Mesenchymal stem cell (in vitro differentiated cells and primary cell): ENCODE measurements at regions not wholly inside any gene's neighbourhood (a gene's known extent, or its start where the extent isn't known, plus 50 kb on each side); places are given as distances from the start of the nearest gene placed in this dataset.
A peak's percentile ranks its signal among the peaks of the same experiment; 100 is the strongest.

ENCODE experiments used
- DNase-seq: peaks from one replicate; pipeline ENCODE4 v3.0.0-alpha.2; 2013
- H2AFZ ChIP-seq: one replicate; pipeline ENCODE4 v1.6.1; 2013; ENCODE audit warnings: low read depth, mild to moderate bottlenecking, control low read depth, inconsistent platforms, low read length, moderate library complexity
- H2AK5ac ChIP-seq: 2 replicates; pipeline ENCODE4 v1.6.1; 2013; ENCODE audit warnings: low read length, moderate library complexity, mild to moderate bottlenecking, inconsistent platforms; ENCODE audit not compliant: severe bottlenecking
- H2BK120ac ChIP-seq: one replicate; pipeline ENCODE4 v1.6.1; 2013; ENCODE audit warnings: low read depth, mild to moderate bottlenecking, inconsistent platforms, low read length, moderate library complexity
- H2BK12ac ChIP-seq, 2 experiments: one replicate each; pipeline ENCODE4 v1.6.1; 2013; ENCODE audit warnings: inconsistent platforms in 2 of 2, low read length in 2 of 2, mild to moderate bottlenecking in 2 of 2, moderate library complexity in 2 of 2, control low read depth in 1 of 2
- H2BK15ac ChIP-seq: one replicate; pipeline ENCODE4 v1.6.1; 2013; ENCODE audit warnings: mild to moderate bottlenecking, low read depth, inconsistent platforms; ENCODE audit not compliant: poor library complexity, severe bottlenecking
- H2BK5ac ChIP-seq: 2 replicates; pipeline ENCODE4 v1.6.1; 2013; ENCODE audit warnings: low read depth, mild to moderate bottlenecking, low read length, control low read depth, inconsistent platforms; ENCODE audit not compliant: poor library complexity, severe bottlenecking
- H3K14ac ChIP-seq, 2 experiments: one replicate each; pipeline ENCODE4 v1.6.1; 2013; ENCODE audit warnings: inconsistent platforms in 2 of 2, low read length in 2 of 2, control low read depth in 1 of 2, mild to moderate bottlenecking in 1 of 2, moderate library complexity in 1 of 2
- H3K18ac ChIP-seq, 2 experiments: one replicate each; pipeline ENCODE4 v1.6.1; 2013; ENCODE audit warnings: inconsistent platforms in 2 of 2, low read length in 2 of 2, control low read depth in 1 of 2, low read depth in 1 of 2, mild to moderate bottlenecking in 1 of 2
- H3K23ac ChIP-seq, 2 experiments: one replicate each; pipeline ENCODE4 v1.6.1; 2013; ENCODE audit warnings: inconsistent platforms in 2 of 2, low read length in 2 of 2, mild to moderate bottlenecking in 2 of 2, moderate library complexity in 2 of 2, control low read depth in 1 of 2
- H3K27ac ChIP-seq: 2 replicates; pipeline ENCODE4 v1.5.1; 2013; ENCODE audit warnings: mild to moderate bottlenecking, moderate library complexity, low read length, control low read depth, inconsistent platforms; ENCODE audit not compliant: poor library complexity, severe bottlenecking
- H3K27me3 ChIP-seq, 2 experiments: 2 replicates each; pipeline versions ENCODE4 v1.6.1 to v1.7.0; 2013; ENCODE audit warnings: low read length in 2 of 2, mild to moderate bottlenecking in 2 of 2, moderate library complexity in 2 of 2, control low read depth in 1 of 2, inconsistent platforms in 1 of 2; ENCODE audit not compliant: control insufficient read depth in 1 of 2, insufficient read depth in 1 of 2
- H3K36me3 ChIP-seq, 2 experiments: 2 replicates each; pipeline versions ENCODE4 v1.6.1 to v1.7.0; 2013; ENCODE audit warnings: low read length in 2 of 2, control low read depth in 1 of 2, inconsistent platforms in 1 of 2, low read depth in 1 of 2, mild to moderate bottlenecking in 1 of 2; ENCODE audit not compliant: insufficient read depth in 2 of 2, control insufficient read depth in 1 of 2
- H3K4ac ChIP-seq, 2 experiments: one replicate each; pipeline ENCODE4 v1.6.1; 2013; ENCODE audit warnings: inconsistent platforms in 2 of 2, low read length in 2 of 2, mild to moderate bottlenecking in 2 of 2, moderate library complexity in 2 of 2, control low read depth in 1 of 2, low read depth in 1 of 2
- H3K4me1 ChIP-seq: 2 replicates; pipeline ENCODE4 v1.6.1; 2013; ENCODE audit warnings: low read depth, low read length, control low read depth; ENCODE audit not compliant: control insufficient read depth, insufficient read depth
- H3K4me2 ChIP-seq: 2 replicates; pipeline ENCODE4 v1.6.1; 2013; ENCODE audit warnings: low read length, mild to moderate bottlenecking, inconsistent platforms; ENCODE audit not compliant: poor library complexity, severe bottlenecking
- H3K4me3 ChIP-seq, 2 experiments: 2 replicates each; pipeline versions ENCODE4 v1.5.1 to v1.7.0; 2013; ENCODE audit warnings: low read length in 2 of 2, mild to moderate bottlenecking in 2 of 2, control low read depth in 1 of 2, low read depth in 1 of 2; ENCODE audit not compliant: insufficient read depth in 1 of 2
- H3K79me1 ChIP-seq: replicated peaks from 2 replicates; pipeline ENCODE4 v1.6.1; 2013; ENCODE audit warnings: mild to moderate bottlenecking, control low read depth, low read length, inconsistent platforms; ENCODE audit not compliant: poor library complexity, severe bottlenecking
- H3K9ac ChIP-seq: 2 replicates; pipeline ENCODE4 v1.7.0; 2013; ENCODE audit warnings: mild to moderate bottlenecking, low read length, moderate library complexity
- H3K9me3 ChIP-seq: 2 replicates; pipeline ENCODE4 v1.7.0; 2013; ENCODE audit warnings: mild to moderate bottlenecking, low read length; ENCODE audit not compliant: control insufficient read depth
- H4K8ac ChIP-seq: one replicate; pipeline ENCODE4 v1.6.1; 2013; ENCODE audit warnings: inconsistent platforms, mild to moderate bottlenecking, low read length, moderate library complexity
- H4K91ac ChIP-seq: one replicate; pipeline ENCODE4 v1.6.1; 2013; ENCODE audit warnings: mild to moderate bottlenecking, low read length, inconsistent platforms
- WGBS: methylation state at CpG from one replicate; pipeline ENCODE4 v1.1.7; 2013; ENCODE audit warnings: mixed read lengths; 5-methylcytosine and 5-hydroxymethylcytosine counted together

- H2BK12ac ChIP-seq, result no peak overlapping the region
- WGBS, result 43% methylated on average over 1 of the region's 2 CpGs
- peak; percentile 92 for DNase-seq
These were observed 608.1 kb upstream of the REG3G start for GRCh38 chr2:78417355-78417754.

GRCh38 chr2:78418021-78418420 is 607.5 kb upstream of the REG3G start:
- Histone ChIP-seq H3K4ac (no peak overlapping the region), H2AK5ac (no peak overlapping the region), H3K27me3 (no peaks in the 10 kb centered on the region), H3K4me2 (no peak overlapping the region), H3K9me3 (peaks cover 13% of the 10 kb centered on the region), H3K18ac (no peak overlapping the region), H3K9ac (no peak overlapping the region), H3K79me1 (no peaks in the 10 kb centered on the region), H2BK15ac (no peak overlapping the region), H4K91ac (no peak overlapping the region), H2BK12ac (no peak overlapping the region), H3K36me3 (no peaks in the 10 kb centered on the region), H3K14ac (no peak overlapping the region), H2BK120ac (no peak overlapping the region), H2AFZ (no peak overlapping the region), H3K4me1 (no peaks in the 10 kb centered on the region), H3K27ac (no peak overlapping the region), H4K8ac (no peak overlapping the region), H3K23ac (no peak overlapping the region), H2BK5ac (no peak overlapping the region), H3K4me3 (no peak overlapping the region)
- DNase-seq, result peak; percentile 85
- 47% methylated on average over 1 of the region's 2 CpGs for WGBS

More at GRCh38 chr2:78417355-78417754, 608.1 kb upstream of the REG3G start:
- H3K14ac ChIP-seq, result no peak overlapping the region
- no peak overlapping the region for H2AFZ ChIP-seq
- H3K27ac ChIP-seq, result no peak overlapping the region
- H4K8ac ChIP-seq, result no peak overlapping the region
- no peak overlapping the region for H2AK5ac ChIP-seq
- peaks cover 13% of the 10 kb centered on the region for H3K9me3 ChIP-seq
- H3K79me1 ChIP-seq, result no peaks in the 10 kb centered on the region
- H3K9ac ChIP-seq, result no peak overlapping the region
- no peak overlapping the region for H3K4me3 ChIP-seq
- no peak overlapping the region for H3K18ac ChIP-seq
- no peaks in the 10 kb centered on the region for H3K27me3 ChIP-seq
- no peak overlapping the region for H2BK120ac ChIP-seq
- H3K4me1 ChIP-seq, result no peaks in the 10 kb centered on the region
- H2BK15ac ChIP-seq, result no peak overlapping the region
- H3K4ac ChIP-seq, result no peak overlapping the region
- no peaks in the 10 kb centered on the region for H3K36me3 ChIP-seq
- H3K4me2 ChIP-seq, result no peak overlapping the region
- no peak overlapping the region for H4K91ac ChIP-seq
- no peak overlapping the region for H2BK5ac ChIP-seq
- H3K23ac ChIP-seq, result no peak overlapping the region

GRCh38 chr2:78420132-78420531 is 605.4 kb upstream of the REG3G start:
- Histone ChIP-seq H2BK120ac (no peak overlapping the region), H3K79me1 (no peaks in the 10 kb centered on the region), H3K4ac (no peak overlapping the region), H3K9ac (no peak overlapping the region), H2BK12ac (no peak overlapping the region), H2AK5ac (no peak overlapping the region), H3K4me3 (no peak overlapping the region), H3K27me3 (no peaks in the 10 kb centered on the region), H3K23ac (no peak overlapping the region), H3K14ac (no peak overlapping the region), H3K9me3 (peaks cover 15% of the 10 kb centered on the region), H2BK15ac (no peak overlapping the region), H4K91ac (no peak overlapping the region), H3K4me2 (no peak overlapping the region), H3K4me1 (no peaks in the 10 kb centered on the region), H2BK5ac (no peak overlapping the region), H2AFZ (no peak overlapping the region), H4K8ac (no peak overlapping the region), H3K27ac (no peak overlapping the region), H3K36me3 (no peaks in the 10 kb centered on the region), H3K18ac (no peak overlapping the region)
- whole genome bisulfite sequencing, result no CpG with 5 or more reads among the region's 1 CpG
- DNase-seq, result no peak

- Histone ChIP-seq H3K23ac (no peak overlapping the region), H3K9me3 (peaks cover 15% of the 10 kb centered on the region), H3K4me2 (no peak overlapping the region), H3K9ac (no peak overlapping the region), H3K4me1 (no peaks in the 10 kb centered on the region), H4K8ac (no peak overlapping the region), H3K36me3 (no peaks in the 10 kb centered on the region), H3K18ac (no peak overlapping the region), H2BK5ac (no peak overlapping the region), H3K4me3 (no peak overlapping the region), H2AFZ (no peak overlapping the region), H2BK15ac (no peak overlapping the region), H2BK12ac (no peak overlapping the region), H2BK120ac (no peak overlapping the region), H3K27ac (no peak overlapping the region), H3K4ac (no peak overlapping the region), H3K79me1 (no peaks in the 10 kb centered on the region), H3K14ac (no peak overlapping the region), H2AK5ac (no peak overlapping the region), H4K91ac (no peak overlapping the region), H3K27me3 (no peaks in the 10 kb centered on the region)
- WGBS, result no CpG with 5 or more reads among the region's 1 CpG
- no peak for DNase-seq
These were observed 601.9 kb upstream of the REG3G start for GRCh38 chr2:78423631-78424030.
